ENCODE measurements at regions not wholly inside any gene's neighbourhood (a gene's known extent, or its start where the extent isn't known, plus 50 kb on each side); places are given as distances from the start of the nearest gene placed in this dataset.
A peak's percentile ranks its signal among the peaks of the same experiment; 100 is the strongest.
"Not testable (repeated sequence)": the region's sequence is repeated elsewhere in the genome, so short reads cannot be mapped to it uniquely, and the experiment has no call there.

DNA sequence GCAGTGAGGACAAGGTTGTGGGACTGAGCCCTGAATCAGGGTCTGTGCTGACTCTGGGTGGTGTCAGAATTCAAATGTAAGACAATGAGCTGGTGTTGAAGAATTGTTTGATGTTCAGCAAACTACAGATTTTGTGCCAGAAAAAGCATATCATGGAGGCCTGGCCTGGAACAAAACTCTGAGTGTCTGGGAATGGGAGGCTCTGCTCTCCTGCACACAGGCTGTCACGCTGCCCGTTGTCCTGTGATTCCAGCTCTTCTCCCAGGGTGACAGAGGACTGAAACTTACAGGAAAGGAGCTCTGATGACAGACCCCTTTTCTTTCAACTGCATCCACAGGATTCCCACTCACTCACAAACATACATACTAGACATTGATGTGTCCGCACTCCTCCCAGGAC lies 120.1 kb downstream of the ZNF486 start:
- intact Hi-C loops (cut with DNase I) = no loop called here
- Histone ChIP-seq H3K36me3 (no peaks in the 10 kb centered on the region), H3K9me3 (no peaks in the 10 kb centered on the region), H3K4me1 (no peaks in the 10 kb centered on the region), H3K4me3 (no peak overlapping the region), H3K27ac (no peak overlapping the region), H3K27me3 (no peaks in the 10 kb centered on the region)
- TF ChIP-seq, protein P1, sequence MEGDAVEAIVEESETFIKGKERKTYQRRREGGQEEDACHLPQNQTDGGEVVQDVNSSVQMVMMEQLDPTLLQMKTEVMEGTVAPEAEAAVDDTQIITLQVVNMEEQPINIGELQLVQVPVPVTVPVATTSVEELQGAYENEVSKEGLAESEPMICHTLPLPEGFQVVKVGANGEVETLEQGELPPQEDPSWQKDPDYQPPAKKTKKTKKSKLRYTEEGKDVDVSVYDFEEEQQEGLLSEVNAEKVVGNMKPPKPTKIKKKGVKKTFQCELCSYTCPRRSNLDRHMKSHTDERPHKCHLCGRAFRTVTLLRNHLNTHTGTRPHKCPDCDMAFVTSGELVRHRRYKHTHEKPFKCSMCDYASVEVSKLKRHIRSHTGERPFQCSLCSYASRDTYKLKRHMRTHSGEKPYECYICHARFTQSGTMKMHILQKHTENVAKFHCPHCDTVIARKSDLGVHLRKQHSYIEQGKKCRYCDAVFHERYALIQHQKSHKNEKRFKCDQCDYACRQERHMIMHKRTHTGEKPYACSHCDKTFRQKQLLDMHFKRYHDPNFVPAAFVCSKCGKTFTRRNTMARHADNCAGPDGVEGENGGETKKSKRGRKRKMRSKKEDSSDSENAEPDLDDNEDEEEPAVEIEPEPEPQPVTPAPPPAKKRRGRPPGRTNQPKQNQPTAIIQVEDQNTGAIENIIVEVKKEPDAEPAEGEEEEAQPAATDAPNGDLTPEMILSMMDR (IDR thresholded peaks at IDR 0.05) = no peak
- TF ChIP-seq POLR2AphosphoS5 (IDR thresholded peaks at IDR 0.05; ENCODE audit: insufficient read depth in 1 of 2, low read depth in 1 of 2) = no peak
- TF ChIP-seq POLR2A (IDR thresholded peaks at IDR 0.05) = no peak
- DNase-seq (ENCODE audit: extremely low spot score in 2 of 2) = no peak

DNA sequence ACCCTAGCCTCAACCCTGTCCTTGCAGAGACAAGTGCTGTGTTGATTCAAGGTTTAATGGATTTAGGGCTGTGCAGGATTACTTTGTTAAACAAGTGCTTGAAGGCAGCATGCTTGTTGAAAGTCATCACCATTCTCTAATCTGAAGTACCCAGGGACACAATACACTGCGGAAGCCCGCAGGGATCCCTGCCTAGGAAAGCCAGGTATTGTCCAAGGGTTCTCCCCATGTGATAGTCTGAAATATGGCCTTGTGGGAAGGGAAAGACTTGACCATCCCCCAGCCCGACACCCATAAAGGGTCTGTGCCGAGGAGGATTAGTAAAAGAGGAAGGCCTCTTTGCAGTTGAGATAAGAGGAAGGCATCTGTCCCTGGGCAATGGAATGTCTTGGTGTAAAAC lies 118.9 kb downstream of the ZNF486 start:
- H3K4me3 ChIP-seq; H3K36me3 ChIP-seq; H3K9me3 ChIP-seq; DNase-seq (ENCODE audit: extremely low spot score in 2 of 2); intact Hi-C loops (cut with DNase I); H3K4me1 ChIP-seq; H3K27me3 ChIP-seq; H3K27ac ChIP-seq: not testable (repeated sequence)

DNA sequence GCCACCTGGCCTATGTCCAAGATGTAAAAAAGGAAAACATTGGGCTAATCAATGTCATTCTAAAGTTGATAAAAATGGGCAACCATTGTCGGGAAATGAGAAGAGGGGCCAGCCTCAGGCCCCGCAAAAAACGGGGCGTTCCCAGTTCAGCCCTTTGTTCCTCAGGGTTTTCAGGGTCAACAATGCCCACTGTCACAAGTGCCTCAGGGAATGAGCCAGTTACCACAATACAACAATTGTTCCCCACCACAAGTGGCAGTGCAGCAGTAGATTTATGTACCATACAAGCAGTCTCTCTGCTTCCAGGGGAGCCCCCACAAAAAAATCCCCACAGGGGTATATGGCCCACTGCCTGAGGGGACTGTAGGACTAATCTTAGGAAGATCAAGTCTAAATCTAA lies 112.5 kb downstream of the ZNF486 start:
- H3K27ac ChIP-seq = no peak overlapping the region
- peaks cover 10% of the 10 kb centered on the region for H3K4me1 ChIP-seq
- no peaks in the 10 kb centered on the region for H3K9me3 ChIP-seq
- no peaks in the 10 kb centered on the region for H3K27me3 ChIP-seq
- no peak for TF ChIP-seq POLR2AphosphoS5 (IDR thresholded peaks at IDR 0.05; ENCODE audit: insufficient read depth in 1 of 2, low read depth in 1 of 2)
- TF ChIP-seq, protein P1 (IDR thresholded peaks at IDR 0.05) = no peak
- no peak for TF ChIP-seq POLR2A (IDR thresholded peaks at IDR 0.05)
- intact Hi-C loops (cut with DNase I) = loop anchor here (10.0 kb wide), 2 partner anchors 285 to 745 kb away; partner anchors contain the start of gene CILP2
- DNase-seq (ENCODE audit: extremely low spot score in 2 of 2) = no peak
- no peaks in the 10 kb centered on the region for H3K36me3 ChIP-seq
- H3K4me3 ChIP-seq = no peak overlapping the region

DNA sequence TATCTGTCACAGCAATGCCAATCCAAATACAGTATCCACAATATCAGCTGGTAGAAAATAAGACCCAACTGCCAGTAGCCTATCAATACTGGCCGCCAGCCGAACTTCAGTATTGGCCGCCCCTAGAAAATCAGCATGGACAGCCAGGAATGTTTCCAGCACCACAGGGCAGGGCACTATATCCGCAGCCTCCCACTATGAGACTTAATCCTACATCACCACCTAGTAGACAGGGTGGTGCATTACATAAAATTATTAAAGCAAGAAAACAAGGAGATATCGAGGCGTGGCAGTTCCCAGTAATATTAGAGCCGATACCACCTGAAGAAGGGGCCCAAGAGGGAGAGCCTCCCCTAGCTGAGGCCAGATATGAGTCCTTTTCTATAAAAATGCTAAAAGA lies 111.3 kb downstream of the ZNF486 start:
- Histone ChIP-seq H3K27me3 (no peaks in the 10 kb centered on the region), H3K27ac (no peak overlapping the region), H3K9me3 (no peaks in the 10 kb centered on the region), H3K4me3 (no peak overlapping the region), H3K36me3 (no peaks in the 10 kb centered on the region), H3K4me1 (peaks cover 10% of the 10 kb centered on the region)
- no peak for DNase-seq (ENCODE audit: extremely low spot score in 2 of 2)
- intact Hi-C loops (cut with DNase I) = loop anchor here (10.0 kb wide), 2 partner anchors 284 to 744 kb away; partner anchors contain the start of gene CILP2
- no peak for TF ChIP-seq POLR2A (IDR thresholded peaks at IDR 0.05)
- TF ChIP-seq, protein P1 (IDR thresholded peaks at IDR 0.05) = peak in 2 of 3 experiments; percentile 16 to 68

DNA sequence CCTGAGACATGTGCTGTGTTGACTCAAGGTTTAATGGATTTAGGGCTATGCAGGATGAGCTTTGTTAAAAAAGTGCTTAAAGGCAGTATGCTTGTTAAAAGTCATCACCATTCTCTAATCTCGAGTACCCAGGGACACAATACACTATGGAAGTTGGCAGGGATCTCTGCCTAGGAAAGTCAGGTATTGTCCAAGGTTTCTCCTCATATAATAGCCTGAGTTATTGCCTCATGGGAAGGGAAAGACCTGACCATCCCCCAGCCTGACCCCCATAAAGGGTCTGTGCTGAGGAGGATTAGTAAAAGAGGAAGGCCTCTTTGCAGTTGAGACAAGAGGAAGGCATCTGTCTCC lies 109.7 kb downstream of the ZNF486 start:
- not testable (repeated sequence) for H3K9me3 ChIP-seq; DNase-seq (ENCODE audit: extremely low spot score in 2 of 2); H3K36me3 ChIP-seq; H3K4me3 ChIP-seq; H3K27me3 ChIP-seq; H3K27ac ChIP-seq; H3K4me1 ChIP-seq
- intact Hi-C loops (cut with DNase I) = loop anchor here (10.0 kb wide), 2 partner anchors 282 to 742 kb away; partner anchors contain the start of gene CILP2

DNA sequence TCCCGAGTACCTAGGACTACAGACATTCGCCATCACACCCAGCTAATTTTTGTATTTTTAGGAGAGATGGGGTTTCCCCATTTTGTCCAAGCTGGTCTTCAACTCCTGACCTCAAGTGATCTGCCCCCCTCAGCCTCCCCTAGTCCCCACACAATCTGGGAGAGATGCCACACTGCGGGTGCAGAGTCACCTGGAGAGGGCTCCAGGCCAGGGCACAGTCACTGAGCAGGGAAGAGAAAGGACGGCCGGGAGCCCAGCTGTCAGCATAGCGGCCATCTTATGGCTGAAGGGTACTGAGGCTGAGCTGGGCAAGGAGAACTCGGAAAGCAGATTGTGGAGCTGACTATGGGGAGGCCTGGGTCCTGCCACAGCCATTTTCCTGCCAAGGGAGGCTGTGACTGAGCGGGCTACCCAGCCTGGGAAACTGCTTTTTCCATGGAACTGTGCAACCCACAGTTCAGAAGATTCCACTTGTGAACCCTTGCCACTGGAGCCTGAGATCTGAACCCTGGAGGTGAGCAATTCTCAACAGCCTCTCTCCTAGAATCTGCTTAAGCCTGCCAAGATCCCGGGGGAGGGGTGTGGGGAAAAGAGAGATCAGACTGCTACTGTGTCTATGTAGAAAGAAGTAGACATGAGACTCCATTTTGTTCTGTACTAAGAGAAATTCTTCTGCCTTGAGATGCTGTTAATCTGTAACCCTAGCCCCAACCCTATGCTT lies 109.2 kb downstream of the ZNF486 start:
- peaks cover 10% of the 10 kb centered on the region for H3K4me1 ChIP-seq

More for the DNA sequence above, 109.2 kb downstream of the ZNF486 start:
- no peaks in the 10 kb centered on the region for H3K9me3 ChIP-seq
- intact Hi-C loops (cut with DNase I) = loop anchor here (10.0 kb wide), 2 partner anchors 281 to 741 kb away; partner anchors contain the start of gene CILP2
- H3K27me3 ChIP-seq = no peaks in the 10 kb centered on the region
- no peak for DNase-seq (ENCODE audit: extremely low spot score in 2 of 2)
- H3K27ac ChIP-seq = no peak overlapping the region
- no peaks in the 10 kb centered on the region for H3K36me3 ChIP-seq
- TF ChIP-seq, protein P1 (IDR thresholded peaks at IDR 0.05) = no peak
- no peak for TF ChIP-seq POLR2A (IDR thresholded peaks at IDR 0.05)
- TF ChIP-seq POLR2AphosphoS5 (IDR thresholded peaks at IDR 0.05; ENCODE audit: insufficient read depth in 1 of 2, low read depth in 1 of 2) = no peak
- H3K4me3 ChIP-seq = no peak overlapping the region
